ENCODE measurements at regions not wholly inside any gene's neighbourhood (a gene's known extent, or its start where the extent isn't known, plus 50 kb on each side); places are given as distances from the start of the nearest gene placed in this dataset.

DNA sequence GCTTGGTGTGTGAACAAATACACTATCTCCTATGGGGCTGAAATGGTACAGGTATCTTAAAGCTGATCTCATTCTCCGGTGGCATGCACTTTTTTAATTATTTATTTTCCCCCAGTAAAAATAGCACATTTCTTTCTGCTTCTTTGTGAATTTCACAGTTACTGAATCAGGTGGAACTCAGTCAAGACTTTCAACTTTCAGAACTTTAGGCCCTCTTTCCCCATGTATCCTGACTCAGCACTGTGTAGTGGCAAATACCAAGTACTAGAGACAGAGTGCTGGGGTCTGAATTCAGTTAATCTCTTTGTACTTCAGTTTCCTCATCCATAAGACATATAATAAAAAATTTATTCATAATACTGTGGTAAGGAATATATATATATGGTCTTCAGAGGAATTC lies 223.9 kb downstream of the CSNK2A3 start:
- TF ChIP-seq, protein P1, sequence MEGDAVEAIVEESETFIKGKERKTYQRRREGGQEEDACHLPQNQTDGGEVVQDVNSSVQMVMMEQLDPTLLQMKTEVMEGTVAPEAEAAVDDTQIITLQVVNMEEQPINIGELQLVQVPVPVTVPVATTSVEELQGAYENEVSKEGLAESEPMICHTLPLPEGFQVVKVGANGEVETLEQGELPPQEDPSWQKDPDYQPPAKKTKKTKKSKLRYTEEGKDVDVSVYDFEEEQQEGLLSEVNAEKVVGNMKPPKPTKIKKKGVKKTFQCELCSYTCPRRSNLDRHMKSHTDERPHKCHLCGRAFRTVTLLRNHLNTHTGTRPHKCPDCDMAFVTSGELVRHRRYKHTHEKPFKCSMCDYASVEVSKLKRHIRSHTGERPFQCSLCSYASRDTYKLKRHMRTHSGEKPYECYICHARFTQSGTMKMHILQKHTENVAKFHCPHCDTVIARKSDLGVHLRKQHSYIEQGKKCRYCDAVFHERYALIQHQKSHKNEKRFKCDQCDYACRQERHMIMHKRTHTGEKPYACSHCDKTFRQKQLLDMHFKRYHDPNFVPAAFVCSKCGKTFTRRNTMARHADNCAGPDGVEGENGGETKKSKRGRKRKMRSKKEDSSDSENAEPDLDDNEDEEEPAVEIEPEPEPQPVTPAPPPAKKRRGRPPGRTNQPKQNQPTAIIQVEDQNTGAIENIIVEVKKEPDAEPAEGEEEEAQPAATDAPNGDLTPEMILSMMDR (IDR thresholded peaks at IDR 0.05; ENCODE audit: control insufficient read depth, insufficient read depth, low read depth, low read length, missing control alignments), result no peak
- DNase-seq (ENCODE audit: low read depth), result no peak
- H3K4me3 ChIP-seq (ENCODE audit: control insufficient read depth, low read depth, low read length), result no peak overlapping the region

DNA sequence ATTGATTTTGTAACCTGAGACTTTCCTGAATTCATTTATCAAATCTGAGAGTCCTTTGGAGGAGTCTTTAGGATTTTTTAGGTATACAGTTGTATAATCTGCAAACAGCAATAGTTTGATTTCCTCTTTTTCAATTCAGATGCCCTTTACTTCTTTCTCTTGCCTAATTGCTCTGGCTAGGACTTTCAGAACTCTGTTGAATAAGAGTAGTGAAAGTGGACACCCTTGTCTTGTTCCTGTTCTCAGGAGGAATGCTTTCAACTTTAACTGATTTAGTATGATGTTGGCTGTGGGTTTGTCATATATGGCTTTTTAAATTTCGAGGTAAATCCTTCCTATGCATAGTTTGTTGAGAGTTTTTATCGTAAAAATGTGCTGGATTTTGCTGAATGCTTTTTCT lies 227.4 kb downstream of the CSNK2A3 start:
- TF ChIP-seq, protein P1 (IDR thresholded peaks at IDR 0.05; ENCODE audit: control insufficient read depth, insufficient read depth, low read depth, low read length, missing control alignments), result no peak
- no peak for DNase-seq (ENCODE audit: low read depth)
- no peak overlapping the region for H3K4me3 ChIP-seq (ENCODE audit: control insufficient read depth, low read depth, low read length)

DNA sequence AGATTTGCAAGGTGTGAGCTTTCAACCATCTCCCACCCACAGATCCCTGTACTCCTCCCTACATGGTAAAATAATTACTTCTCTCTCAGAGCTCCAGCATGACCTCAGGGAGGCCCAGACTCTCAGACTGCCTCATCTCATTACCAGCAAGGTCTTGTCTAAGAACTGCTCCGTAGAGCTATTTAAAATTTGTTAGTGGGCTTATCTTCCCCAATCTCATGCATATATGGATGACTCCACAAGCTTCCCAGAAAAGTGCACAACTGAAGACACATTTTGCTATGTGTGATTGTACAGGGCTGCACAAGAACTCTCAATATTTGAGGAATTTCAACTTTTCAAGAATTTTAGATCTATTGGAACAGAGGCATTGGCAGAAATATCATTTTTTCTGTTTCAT lies 230.3 kb downstream of the CSNK2A3 start:
- DNase-seq (ENCODE audit: low read depth), result no peak
- H3K4me3 ChIP-seq (ENCODE audit: control insufficient read depth, low read depth, low read length), result no peak overlapping the region
- TF ChIP-seq, protein P1 (IDR thresholded peaks at IDR 0.05; ENCODE audit: control insufficient read depth, insufficient read depth, low read depth, low read length, missing control alignments), result no peak

DNA sequence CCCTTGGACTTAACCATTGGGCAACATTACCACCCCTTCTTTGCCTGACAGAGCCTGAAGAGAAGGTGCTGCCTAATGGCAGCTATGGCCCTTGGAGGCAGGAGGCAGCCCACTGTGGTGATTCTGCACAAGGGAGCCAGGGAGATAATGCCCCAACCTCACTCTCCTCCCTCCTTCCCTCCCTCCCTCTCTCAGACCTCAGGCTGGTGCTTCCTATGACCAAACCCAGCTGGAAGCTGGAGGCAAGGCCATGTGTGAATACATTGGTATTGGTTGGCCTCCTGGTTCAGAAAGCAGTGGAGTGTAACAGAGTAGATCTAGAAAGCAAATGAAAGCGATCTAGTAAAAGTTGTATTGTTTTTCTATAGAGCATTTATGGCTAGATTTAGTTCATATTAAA lies 233.1 kb downstream of the CSNK2A3 start:
- TF ChIP-seq, protein P1 (IDR thresholded peaks at IDR 0.05; ENCODE audit: control insufficient read depth, insufficient read depth, low read depth, low read length, missing control alignments), result no peak
- no peak overlapping the region for H3K4me3 ChIP-seq (ENCODE audit: control insufficient read depth, low read depth, low read length)
- DNase-seq (ENCODE audit: low read depth), result no peak

DNA sequence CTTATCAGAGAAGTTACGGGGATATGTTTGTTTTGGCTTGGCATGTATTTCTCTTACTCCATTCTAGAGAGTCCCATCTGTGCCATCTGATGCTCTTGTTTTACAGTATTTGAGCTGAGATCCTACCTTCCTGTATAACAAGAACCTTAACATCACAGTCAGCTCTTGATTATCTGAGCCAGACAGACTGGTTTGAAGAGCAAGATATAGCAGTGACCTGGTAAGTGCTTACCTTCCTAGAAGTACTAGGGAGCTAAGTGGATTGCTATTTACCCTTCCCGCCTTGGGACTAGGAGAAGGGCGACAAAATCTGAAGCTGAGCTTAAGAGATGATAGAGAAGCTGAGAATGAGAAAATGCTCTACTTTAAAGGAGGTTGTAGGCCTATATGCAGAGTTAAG lies 235.3 kb downstream of the CSNK2A3 start:
- no peak overlapping the region for H3K4me3 ChIP-seq (ENCODE audit: control insufficient read depth, low read depth, low read length)
- TF ChIP-seq, protein P1 (IDR thresholded peaks at IDR 0.05; ENCODE audit: control insufficient read depth, insufficient read depth, low read depth, low read length, missing control alignments), result no peak
- no peak for DNase-seq (ENCODE audit: low read depth)

DNA sequence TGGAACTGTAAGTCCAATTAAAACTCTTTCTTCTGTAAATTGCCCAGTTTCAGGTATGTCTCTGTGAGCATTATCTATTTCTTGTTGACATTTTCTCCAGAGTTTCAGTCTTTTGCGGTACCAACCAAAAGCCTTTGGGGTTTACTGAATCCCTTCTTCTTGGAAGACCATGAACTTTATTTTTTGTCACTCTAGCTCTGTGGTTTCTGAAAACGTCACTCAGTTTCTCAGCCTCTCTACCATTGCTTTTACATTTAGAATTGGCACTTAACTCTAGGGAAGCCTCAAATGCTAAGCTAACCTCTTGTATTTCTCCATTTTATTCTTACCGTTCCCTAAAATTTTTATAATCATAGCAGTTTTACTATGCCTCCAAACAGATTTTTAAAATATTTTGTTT lies 237.6 kb downstream of the CSNK2A3 start:
- TF ChIP-seq, protein P1 (IDR thresholded peaks at IDR 0.05; ENCODE audit: control insufficient read depth, insufficient read depth, low read depth, low read length, missing control alignments), result no peak
- H3K4me3 ChIP-seq (ENCODE audit: control insufficient read depth, low read depth, low read length), result no peak overlapping the region
- no peak for DNase-seq (ENCODE audit: low read depth)

DNA sequence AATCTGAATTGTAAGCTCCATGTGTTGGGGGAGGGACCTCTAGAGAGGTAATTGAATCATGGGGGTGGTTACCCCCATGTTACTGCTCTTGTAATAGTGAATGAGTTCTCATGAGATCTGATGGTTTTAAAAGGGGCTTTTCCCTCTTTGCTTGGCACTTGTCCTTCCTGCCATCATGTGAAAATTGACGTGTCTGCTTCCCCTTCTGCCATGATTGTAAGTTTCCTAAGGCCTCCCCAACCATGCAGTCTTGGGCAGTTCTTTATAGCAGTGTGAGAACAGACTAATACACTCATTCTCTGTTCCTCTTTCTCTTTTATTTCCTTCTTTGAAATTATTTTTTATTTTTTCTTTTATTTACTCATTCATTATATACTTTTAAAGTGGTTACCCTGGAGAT lies 239.4 kb downstream of the CSNK2A3 start:
- TF ChIP-seq, protein P1 (IDR thresholded peaks at IDR 0.05; ENCODE audit: control insufficient read depth, insufficient read depth, low read depth, low read length, missing control alignments), result no peak
- H3K4me3 ChIP-seq (ENCODE audit: control insufficient read depth, low read depth, low read length), result no peak overlapping the region
- no peak for DNase-seq (ENCODE audit: low read depth)

Measured in AG09309 (cell line).